ENCODE measurements at regions not wholly inside any gene's neighbourhood (a gene's known extent, or its start where the extent isn't known, plus 50 kb on each side); places are given as distances from the start of the nearest gene placed in this dataset.

- Mint-ChIP-seq H3K27ac (ENCODE audit: low read depth) (no peak overlapping the region), H3K4me1 (peaks cover 5% of the 10 kb centered on the region), H3K27me3 (peaks cover 62% of the 10 kb centered on the region), H3K36me3 (ENCODE audit: insufficient read depth) (no peaks in the 10 kb centered on the region), H3K4me3 (no peak overlapping the region), H3K9me3 (no peaks in the 10 kb centered on the region)
- DNase-seq (ENCODE audit: low spot score in 2 of 2) = no peak
- ATAC-seq (replicated peaks; ENCODE audit: extremely low read depth, poor library complexity, severe bottlenecking) = no peak
These were observed 54.4 kb upstream of the SEC11C start for GRCh38 chr18:59085126-59085794.

GRCh38 chr18:59085797-59086196 is 53.9 kb upstream of the SEC11C start:
- ATAC-seq (replicated peaks; ENCODE audit: extremely low read depth, poor library complexity, severe bottlenecking) = no peak
- no peaks in the 10 kb centered on the region for H3K9me3 Mint-ChIP-seq
- peaks cover 5% of the 10 kb centered on the region for H3K4me1 Mint-ChIP-seq
- no peak overlapping the region for H3K27ac Mint-ChIP-seq (ENCODE audit: low read depth)
- H3K4me3 Mint-ChIP-seq = no peak overlapping the region
- peaks cover 64% of the 10 kb centered on the region for H3K27me3 Mint-ChIP-seq
- DNase-seq (ENCODE audit: low spot score in 2 of 2) = no peak
- H3K36me3 Mint-ChIP-seq (ENCODE audit: insufficient read depth) = no peaks in the 10 kb centered on the region

GRCh38 chr18:59086522-59086921 is 53.2 kb upstream of the SEC11C start:
- no peak for DNase-seq (ENCODE audit: low spot score in 2 of 2)
- Mint-ChIP-seq H3K4me3 (no peak overlapping the region), H3K36me3 (ENCODE audit: insufficient read depth) (no peaks in the 10 kb centered on the region), H3K27ac (ENCODE audit: low read depth) (no peak overlapping the region), H3K27me3 (peaks cover 57% of the 10 kb centered on the region), H3K4me1 (peaks cover 5% of the 10 kb centered on the region), H3K9me3 (no peaks in the 10 kb centered on the region)
- no peak for ATAC-seq (replicated peaks; ENCODE audit: extremely low read depth, poor library complexity, severe bottlenecking)

GRCh38 chr18:59087391-59087790 is 52.3 kb upstream of the SEC11C start:
- peaks cover 5% of the 10 kb centered on the region for H3K4me1 Mint-ChIP-seq
- ATAC-seq (replicated peaks; ENCODE audit: extremely low read depth, poor library complexity, severe bottlenecking) (peak; percentile 35), DNase-seq (ENCODE audit: low spot score in 2 of 2) (no peak)
- no peak overlapping the region for H3K4me3 Mint-ChIP-seq
- no peaks in the 10 kb centered on the region for H3K36me3 Mint-ChIP-seq (ENCODE audit: insufficient read depth)
- H3K27me3 Mint-ChIP-seq = peaks cover 49% of the 10 kb centered on the region
- peak overlapping the region; percentile 13 for H3K27ac Mint-ChIP-seq (ENCODE audit: low read depth)
- no peaks in the 10 kb centered on the region for H3K9me3 Mint-ChIP-seq

All from central memory CD8-positive, alpha-beta T cell (primary cell).